NCI-H226 (cell line): ENCODE measurements at regions not wholly inside any gene's neighbourhood (a gene's known extent, or its start where the extent isn't known, plus 50 kb on each side); places are given as distances from the start of the nearest gene placed in this dataset.

Source experiments
- DNase-seq: peaks from one replicate; pipeline ENCODE4 v3.0.0-alpha.2; 2015

GRCh38 chr5:81914696-81915095 lies 57.1 kb upstream of the ATG10 start:
- no peak for DNase-seq

GRCh38 chr5:81912933-81913332 lies 58.9 kb upstream of the ATG10 start:
- DNase-seq = no peak

GRCh38 chr5:81909677-81910076 lies 62.1 kb upstream of the ATG10 start:
- no peak for DNase-seq

DNA sequence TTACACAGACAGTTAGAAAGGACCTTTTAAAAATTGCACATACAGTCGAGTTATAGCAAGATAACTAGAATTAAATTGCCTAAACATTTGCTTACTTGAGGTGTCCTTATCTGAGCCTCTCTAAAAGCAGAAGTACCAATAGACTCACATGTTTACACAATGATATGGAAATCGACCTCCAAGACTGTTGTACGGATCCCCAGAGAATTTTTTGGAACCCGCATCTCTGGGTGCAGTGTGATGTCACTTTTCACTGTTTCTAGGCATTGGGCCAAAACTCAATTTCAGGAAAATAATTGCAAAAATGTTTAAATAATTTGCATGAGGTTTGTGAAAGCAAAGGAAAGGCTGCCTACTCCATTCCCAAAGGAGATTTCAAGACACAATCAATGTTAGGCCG lies 63.1 kb upstream of the ATG10 start:
- DNase-seq = no peak

GRCh38 chr5:81908044-81908443 lies 63.8 kb upstream of the ATG10 start:
- no peak for DNase-seq

GRCh38 chr5:81907012-81907635 lies 64.7 kb upstream of the ATG10 start:
- DNase-seq = no peak

GRCh38 chr5:81906086-81906485 lies 65.7 kb upstream of the ATG10 start:
- DNase-seq = no peak

GRCh38 chr5:81904861-81905260 lies 67.0 kb upstream of the ATG10 start:
- no peak for DNase-seq

- DNase-seq = no peak
Observed at GRCh38 chr5:81904166-81904565, 67.7 kb upstream of the ATG10 start.

DNA sequence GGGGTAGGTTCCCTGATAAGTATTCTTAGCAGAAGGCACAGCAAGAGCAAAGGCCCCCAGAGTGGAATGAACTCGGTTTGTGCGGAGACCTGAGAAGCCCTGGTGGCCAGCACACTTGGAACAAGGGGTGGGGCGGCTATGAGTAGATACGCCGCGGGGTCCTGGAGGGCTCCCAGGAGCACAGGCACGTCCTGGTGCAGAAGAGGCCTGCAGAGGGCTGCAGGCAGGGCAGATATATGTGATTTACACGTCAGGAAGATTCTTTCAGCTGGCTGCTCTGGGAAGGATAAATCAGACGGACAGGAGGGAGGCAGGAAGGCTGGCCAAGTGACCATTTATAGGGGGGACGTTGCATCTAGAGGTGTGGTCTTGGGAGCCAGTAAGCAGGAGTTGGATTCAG lies 70.2 kb upstream of the ATG10 start:
- DNase-seq = no peak

DNA sequence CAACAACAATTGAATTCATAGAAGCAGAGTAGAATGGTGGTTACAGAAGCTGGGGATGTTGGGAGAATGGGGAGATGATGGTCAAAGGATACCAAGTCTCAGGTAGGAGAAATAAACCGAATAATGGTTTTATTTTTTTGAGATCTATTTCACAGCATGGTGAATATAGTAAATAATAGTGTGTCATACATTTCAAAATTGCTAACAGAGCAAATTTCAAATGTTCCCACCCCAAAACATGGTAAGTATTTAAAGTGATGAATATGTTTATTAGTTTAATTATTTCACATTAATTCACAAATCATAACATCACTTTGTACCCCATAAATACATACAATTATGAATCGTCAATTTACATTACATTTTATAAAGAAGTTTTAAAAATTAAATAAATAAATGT lies 72.7 kb upstream of the ATG10 start:
- DNase-seq = no peak

DNA sequence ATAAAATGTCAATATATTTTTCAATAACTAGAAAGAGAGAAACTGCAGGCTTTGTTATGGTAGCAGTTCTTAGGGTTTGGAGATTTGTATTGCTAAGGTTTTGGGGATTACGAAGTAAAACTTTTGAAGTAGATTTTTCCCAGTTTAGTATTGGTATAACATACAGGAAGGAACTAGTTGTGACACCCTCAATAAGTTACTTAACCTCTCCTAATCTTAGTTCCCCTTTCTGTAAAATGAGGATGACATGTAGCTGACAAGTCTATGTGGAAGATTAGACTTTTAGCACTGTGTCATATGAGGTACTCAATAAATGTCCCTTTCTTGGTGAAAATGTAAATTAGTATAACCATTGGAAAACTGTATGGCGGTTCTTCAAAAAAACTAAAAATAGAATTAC lies 73.4 kb upstream of the ATG10 start:
- DNase-seq = no peak

- DNase-seq = no peak
Observed at GRCh38 chr5:81896764-81897163, 75.1 kb upstream of the ATG10 start.

DNA sequence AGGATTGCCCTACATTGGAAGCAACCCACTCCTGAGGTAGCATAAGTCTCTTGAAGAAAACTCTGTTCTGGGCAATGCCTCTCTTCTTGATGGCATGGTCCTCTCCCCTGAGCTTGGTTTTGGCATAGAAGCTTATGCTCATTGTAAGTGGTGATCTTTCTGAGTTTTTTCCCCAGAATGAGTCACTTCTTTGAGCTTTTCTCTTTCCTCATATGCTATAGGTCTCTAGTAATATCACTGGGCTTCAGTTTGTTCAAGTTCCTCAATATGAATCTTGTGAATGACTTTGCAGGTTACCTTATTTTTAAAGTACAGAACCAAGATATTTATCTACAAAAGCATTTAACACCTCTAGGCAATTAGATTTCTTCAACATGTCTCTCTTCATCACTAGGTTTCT lies 76.5 kb upstream of the ATG10 start:
- DNase-seq = no peak

- DNase-seq = no peak
Observed at GRCh38 chr5:81893961-81894360, 77.9 kb upstream of the ATG10 start.

- DNase-seq = no peak
Observed at GRCh38 chr5:81884871-81885270, 87.0 kb upstream of the ATG10 start.

- no peak for DNase-seq
Observed at GRCh38 chr5:81883371-81883770, 88.5 kb upstream of the ATG10 start.

- no peak for DNase-seq
Observed at GRCh38 chr5:81881595-81881994, 90.2 kb upstream of the ATG10 start.

DNA sequence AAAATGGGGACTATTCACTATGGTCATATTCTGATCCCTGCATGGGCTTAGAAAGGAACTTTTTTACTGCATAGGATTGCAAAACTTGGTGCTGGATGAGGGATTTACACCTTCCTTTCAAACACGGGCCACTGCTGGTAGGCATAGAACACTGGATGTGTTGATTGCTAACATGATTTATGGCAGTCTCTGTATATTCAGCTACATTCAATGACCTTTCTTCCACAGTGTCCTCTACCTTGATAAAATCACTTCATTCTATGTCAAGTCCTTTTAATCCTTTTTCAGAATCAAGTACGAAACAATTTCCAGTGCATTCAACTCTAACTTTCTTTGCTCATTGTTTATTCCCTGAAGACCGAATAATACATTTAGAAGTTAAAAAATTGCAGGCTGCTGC lies 91.9 kb upstream of the ATG10 start:
- no peak for DNase-seq

- DNase-seq = no peak
Observed at GRCh38 chr5:81878333-81878732, 93.5 kb upstream of the ATG10 start.

DNA sequence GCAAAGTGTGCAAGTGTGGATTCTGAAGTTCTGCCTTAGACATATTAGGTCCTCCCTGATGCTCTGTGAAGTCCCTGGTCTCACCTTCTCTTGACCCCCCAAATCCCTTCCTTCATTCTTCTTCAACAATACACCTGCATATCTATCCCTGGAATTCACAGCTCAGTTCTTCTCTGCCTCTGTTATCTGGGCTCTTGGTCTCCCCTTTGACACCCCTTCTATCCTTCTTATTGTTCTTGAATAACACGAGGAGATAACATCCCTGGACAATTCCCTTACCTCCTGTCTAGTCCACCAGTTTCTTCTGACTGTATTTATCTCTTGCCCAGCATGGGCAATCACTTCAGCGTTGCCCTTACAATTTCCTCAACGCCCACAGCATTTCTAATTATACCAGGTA lies 104.8 kb upstream of the ATG10 start:
- DNase-seq = no peak

- no peak for DNase-seq
Observed at GRCh38 chr5:81860778-81861177, 109.9 kb upstream of the SSBP2 start.

- DNase-seq = no peak
Observed at GRCh38 chr5:81859624-81860023, 108.7 kb upstream of the SSBP2 start.

DNA sequence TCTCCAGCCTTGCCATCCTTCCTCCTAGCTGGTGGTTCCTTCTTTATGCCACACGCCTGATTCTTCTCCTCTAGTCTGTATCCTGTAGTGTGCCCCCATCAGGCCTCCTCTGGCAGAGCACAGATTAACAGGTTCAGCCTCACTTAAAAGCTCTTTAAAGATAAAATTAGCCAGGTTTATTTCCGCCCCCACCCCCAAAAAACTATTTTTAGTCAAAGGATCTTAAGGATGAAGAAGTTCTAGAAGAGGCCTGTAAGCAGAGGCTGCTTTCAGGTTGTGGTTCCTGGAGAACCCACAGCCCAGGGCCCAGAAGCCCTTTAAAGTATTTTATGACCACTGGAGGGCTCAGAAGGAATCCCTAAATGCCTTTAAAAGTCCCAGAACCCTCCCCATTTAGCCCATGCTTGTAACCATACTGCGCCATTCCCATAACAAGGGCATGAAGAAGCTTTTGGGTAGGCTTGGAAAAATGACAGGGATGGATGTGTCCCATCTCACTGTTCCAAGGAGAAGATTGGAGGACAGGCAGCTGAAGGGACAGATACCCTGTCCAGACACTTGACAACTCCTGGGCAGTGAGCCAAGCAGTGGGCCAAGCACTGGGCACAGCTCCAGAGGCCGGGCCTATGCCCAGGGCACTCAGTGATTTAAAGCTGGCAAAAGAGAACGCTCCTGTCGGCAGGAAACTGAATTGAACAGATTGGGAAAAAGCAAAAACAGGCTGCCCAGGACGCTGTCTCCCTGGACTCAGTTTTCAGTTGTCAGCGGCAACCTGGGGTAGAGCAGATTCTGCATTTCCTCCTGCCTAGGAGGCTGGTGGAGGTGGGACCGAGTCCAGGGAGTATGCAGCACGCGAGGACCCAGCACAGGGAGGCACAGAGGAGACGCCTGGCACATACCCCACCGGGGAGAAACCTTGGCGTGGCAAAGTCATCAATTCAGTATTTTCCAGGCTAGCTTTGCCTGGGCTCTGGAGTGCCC lies 106.3 kb upstream of the SSBP2 start:
- no peak for DNase-seq

DNA sequence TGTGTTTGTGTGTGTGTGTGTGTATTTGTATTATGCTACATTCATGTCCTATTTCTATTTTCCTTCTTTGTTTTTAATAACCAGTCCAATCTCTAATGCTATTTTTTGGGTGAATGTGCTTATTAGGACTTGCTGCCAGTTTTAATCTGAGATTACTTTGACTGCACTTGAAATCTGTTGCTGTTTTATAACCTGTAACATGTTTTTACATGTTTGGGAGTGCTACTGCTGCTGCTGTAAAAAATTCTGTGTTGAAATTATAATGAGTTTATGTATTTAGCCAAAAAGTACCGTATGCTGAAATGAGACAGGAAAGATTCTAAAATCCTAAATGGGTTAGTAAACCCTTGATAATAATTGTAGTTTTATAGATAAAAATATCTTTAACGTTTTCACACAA lies 104.7 kb upstream of the SSBP2 start:
- DNase-seq = no peak
